Anterior cingulate cortex (tissue), 58 donors: ENCODE measurements at regions not wholly inside any gene's neighbourhood (a gene's known extent, or its start where the extent isn't known, plus 50 kb on each side); places are given as distances from the start of the nearest gene placed in this dataset.
"Not testable (repeated sequence)": the region's sequence is repeated elsewhere in the genome, so short reads cannot be mapped to it uniquely, and the experiment has no call there.

Experiments
- DNase-seq, 58 donors: peaks; one replicate each; lab custom pipeline; 2025; lab: John Stamatoyannopoulos, UW

DNA sequence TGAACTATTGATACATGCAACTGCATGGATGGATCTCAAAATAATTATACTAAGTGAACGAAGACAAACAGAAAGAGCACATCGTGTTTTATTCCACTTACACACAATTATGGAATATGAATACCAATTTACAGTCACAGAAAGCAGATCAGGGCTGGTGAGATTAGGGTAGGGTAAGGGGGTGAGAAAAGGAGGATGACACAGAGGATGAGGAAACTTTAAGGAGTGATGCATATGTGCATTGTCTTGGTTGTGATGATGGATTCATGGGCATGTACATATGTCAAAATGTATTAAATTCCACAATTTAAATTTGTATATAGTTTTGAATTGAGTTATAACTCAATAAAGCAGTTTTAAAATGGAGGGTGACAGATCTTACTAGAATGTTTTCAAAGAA, 548.9 kb downstream of the PYDC2 start:
- no peak for DNase-seq

- no peak for DNase-seq
Observed at GRCh38 chr3:192010490-192010889, 549.5 kb downstream of the PYDC2 start.

DNA sequence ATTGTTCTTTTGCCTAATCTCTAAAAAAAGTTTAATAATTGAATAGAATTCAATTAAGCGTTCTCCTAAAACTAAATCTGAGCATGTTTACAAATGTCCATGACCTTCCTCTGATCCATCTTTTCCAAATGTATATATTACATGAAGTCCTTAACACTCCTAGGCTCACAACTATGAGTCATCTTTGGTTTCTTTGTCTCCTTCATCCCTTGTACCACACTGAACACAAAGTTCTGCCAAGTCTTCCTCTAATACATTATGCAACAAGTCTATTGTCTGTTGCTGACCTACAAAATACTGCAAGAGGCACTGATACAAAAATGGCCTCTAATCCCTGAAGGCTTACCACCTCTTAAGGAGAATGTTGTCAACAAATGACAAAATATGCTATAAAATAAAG, 550.2 kb downstream of the PYDC2 start:
- peak in 2 of 58 donors; percentile 1 to 2 for DNase-seq

DNA sequence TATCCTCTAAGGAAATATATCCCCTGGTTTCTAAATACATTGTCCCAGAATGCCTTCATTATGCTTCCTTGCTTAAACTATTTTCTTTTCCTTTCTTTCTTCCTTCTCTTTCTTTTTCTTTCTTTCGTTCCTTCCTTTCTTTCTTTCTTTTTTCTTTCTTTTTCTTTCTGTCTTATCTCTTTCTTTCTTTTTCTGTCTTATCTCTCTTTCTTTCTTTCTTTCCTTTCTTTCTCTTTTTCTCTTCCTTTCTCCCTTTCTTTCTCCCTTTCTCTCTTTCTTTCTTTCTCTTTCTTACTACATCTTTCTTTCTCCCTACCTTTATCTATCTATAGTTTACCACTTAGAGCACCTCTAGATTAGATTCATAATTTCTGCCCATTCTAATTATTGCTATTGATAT, 552.1 kb downstream of the PYDC2 start:
- DNase-seq = no peak

DNA sequence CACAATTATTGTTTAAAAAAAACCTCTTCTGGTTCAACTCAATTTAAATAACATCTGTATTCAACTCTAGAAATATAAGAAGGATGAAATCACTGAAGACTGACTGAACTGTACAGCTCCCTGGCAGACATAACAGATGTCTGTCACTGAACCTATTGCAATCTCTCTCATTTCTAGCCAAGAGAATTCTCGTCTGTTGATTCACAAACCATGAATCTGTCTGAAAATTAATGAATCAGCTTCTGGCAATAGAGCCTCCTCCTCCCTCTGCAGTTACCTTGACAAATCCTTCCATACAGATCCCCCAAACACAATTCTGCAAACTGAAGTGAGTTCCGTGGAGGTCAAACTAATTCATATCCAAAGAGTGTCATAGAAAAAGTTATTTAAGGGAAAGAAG, 561.4 kb downstream of the PYDC2 start:
- no peak for DNase-seq

DNA sequence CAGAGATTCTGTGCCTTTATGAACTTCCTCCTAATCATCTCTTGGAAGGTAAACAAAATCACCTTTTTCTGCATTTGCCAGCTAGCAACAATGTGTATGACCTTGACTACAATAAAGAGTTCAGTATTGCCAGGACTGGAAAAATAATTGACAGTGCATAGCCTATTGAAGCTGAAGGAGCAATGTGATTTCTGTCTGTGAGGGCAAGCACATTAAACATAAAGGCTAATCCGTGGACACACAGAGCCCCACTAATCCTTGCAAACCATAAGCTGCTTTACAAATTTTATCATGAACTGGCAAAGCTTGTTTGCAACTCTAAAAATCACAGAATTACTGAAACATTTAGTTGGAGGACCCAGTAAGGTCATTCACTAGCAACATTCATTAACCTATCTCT, 563.8 kb downstream of the PYDC2 start:
- no peak for DNase-seq

GRCh38 chr3:192026661-192027060, 565.7 kb downstream of the PYDC2 start:
- DNase-seq = no peak

- DNase-seq = no peak
Observed at GRCh38 chr3:192031941-192032340, 571.0 kb downstream of the PYDC2 start.

GRCh38 chr3:192033246-192033645, 572.3 kb downstream of the PYDC2 start:
- no peak for DNase-seq

GRCh38 chr3:192038726-192039125, 577.8 kb downstream of the PYDC2 start:
- no peak for DNase-seq

GRCh38 chr3:192039593-192039992, 578.6 kb downstream of the PYDC2 start:
- no peak for DNase-seq

DNA sequence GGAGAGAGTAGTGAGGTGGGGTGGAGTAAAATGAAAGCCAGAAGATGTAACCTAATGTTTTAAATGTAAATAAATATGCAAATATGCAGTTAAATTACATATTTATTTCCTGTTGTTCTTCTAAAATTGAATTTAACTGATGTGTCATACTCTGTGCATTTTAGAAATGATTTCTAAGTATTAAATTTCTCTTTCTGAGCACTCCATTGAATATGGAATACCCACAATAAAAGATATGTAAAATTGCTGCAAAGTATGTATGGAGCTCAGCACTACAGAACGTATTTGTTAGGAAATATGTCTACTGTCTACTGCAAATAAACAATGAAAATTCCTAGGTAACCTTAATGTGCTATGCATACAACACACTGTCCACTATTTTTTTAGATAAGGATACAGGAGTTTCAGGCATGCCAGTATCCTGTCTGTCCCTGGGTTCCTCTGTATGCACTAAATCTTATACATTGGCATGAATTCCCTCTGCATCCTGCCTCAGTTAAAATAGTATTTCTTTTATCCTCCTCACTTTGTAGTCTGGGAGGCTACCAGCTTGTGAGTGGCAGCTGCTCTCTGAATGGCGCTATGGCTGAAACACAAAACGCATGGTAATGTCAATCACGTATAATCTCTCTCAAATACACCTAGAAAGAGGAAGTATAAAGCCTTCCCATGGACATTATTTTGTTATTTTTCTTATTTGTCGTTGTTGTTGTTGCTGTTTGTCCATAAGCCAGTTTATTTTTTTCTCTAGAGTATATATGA, 579.5 kb downstream of the PYDC2 start:
- no peak for DNase-seq

- DNase-seq = no peak
Observed at GRCh38 chr3:192042116-192042515, 581.2 kb downstream of the PYDC2 start.

DNA sequence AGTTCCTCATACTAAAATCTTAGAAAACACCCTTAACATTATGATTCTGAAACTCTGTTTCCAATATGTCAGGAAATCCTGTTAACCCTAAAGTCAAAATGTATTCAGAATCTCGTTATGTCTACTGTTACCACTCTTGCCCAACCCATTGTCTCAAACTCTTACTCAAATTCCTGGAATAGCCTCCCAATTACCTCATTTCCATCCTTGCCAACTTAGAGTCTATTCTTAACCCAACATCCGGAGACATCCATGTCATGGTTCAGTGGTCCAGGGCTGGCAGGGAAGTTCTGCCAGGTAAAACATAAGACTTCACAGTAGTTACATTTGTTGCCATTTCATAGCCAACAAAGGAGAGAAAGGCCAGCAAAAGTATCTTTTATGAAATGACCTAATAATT, 593.9 kb downstream of the PYDC2 start:
- DNase-seq = no peak

DNA sequence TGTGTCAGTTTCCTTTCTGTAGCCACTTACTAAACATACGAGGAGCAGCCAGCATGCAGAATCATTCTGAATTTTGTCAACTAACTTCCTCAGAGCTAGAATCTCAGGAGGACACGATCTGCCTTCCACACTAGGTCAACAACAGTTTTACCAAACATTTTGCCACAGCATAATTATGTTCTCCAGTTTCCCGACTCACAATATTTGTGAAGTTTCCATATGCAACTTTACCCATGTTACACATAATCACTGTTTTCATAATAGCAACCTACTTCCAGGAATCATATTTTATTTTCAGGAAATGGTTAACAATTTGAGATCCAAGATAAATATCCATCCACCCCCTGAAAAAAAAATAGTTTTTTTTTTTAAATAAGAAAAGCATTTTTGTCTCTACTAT, 595.0 kb downstream of the PYDC2 start:
- no peak for DNase-seq

- no peak for DNase-seq
Observed at GRCh38 chr3:192057261-192057660, 596.3 kb downstream of the PYDC2 start.

- no peak for DNase-seq
Observed at GRCh38 chr3:192060160-192060781, 599.3 kb downstream of the PYDC2 start.

DNA sequence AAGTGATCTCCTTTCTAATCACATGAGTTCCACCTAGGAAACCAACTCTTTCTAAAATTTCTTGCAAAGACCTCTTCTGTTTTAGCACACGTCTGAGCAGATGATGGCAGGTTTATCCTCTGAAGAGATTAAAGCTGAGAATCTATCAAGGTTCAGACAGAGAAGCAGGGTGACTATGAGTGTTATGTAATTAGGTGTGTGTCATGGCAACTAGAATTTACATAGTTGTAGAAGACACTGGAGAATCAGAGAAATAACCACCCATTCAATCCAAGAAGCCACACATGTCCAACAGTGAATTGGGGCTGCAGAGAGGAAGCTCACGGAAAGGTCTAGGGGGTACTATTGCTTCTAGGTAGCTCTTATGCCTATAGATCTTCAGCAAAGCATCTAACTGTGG, 600.5 kb downstream of the PYDC2 start:
- DNase-seq = no peak

DNA sequence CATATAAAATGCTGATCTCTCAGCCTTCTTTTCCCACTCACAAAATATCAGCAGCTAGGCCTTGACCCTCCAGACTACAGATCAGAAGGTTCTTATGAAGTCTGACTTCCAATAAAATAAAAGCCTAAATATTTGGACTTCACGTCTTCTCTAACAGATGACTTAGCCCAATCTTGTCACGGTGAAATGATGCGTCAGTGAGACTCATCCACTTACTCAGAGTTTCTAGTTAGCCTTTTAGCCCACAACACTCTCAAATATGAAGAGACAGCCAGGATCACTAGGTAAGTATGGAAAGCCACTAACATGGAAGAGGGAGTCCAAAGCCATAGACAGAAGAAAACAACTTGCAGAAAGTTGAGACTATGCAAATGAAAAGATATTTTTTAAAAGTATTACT, 601.2 kb downstream of the PYDC2 start:
- no peak for DNase-seq

GRCh38 chr3:192063570-192063969, 602.6 kb downstream of the PYDC2 start:
- peak in 1 of 58 donors; percentile 2 for DNase-seq

GRCh38 chr3:192064959-192065358, 604.0 kb downstream of the PYDC2 start:
- DNase-seq = no peak

DNA sequence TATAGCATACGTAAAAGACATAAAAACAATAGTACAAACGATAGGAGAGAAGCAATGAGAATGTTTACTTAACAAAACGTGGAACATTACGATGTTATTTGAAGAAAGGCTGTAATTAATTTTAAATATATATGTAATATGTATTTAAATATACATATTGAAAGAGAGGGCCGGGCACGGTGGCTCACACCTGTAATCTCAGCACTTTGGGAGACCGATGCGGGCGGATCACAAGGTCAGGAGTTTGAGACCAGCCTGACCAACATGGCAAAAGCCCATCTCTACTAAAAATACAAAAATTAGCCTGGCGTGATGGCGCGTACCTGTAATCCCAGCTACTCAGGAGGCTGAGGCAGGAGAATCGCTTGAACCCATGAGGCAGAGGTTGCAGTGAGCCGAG, 605.3 kb downstream of the PYDC2 start:
- DNase-seq = not testable (repeated sequence)
